ENCODE measurements at regions not wholly inside any gene's neighbourhood (a gene's known extent, or its start where the extent isn't known, plus 50 kb on each side); places are given as distances from the start of the nearest gene placed in this dataset.
"Not testable (repeated sequence)": the region's sequence is repeated elsewhere in the genome, so short reads cannot be mapped to it uniquely, and the experiment has no call there.

- no peak overlapping the region for H3K4me3 ChIP-seq (ENCODE audit: low read length)
- DNase-seq (ENCODE audit: low read depth, low spot score) = no peak
Observed at GRCh38 chr1:57612833-57613232, 189.0 kb upstream of the DAB1 start.

GRCh38 chr1:57605933-57606332 is 182.1 kb upstream of the DAB1 start:
- H3K4me3 ChIP-seq (ENCODE audit: low read length) = no peak overlapping the region
- DNase-seq (ENCODE audit: low read depth, low spot score) = no peak

- DNase-seq (ENCODE audit: low read depth, low spot score) = no peak
- no peak overlapping the region for H3K4me3 ChIP-seq (ENCODE audit: low read length)
Observed at GRCh38 chr1:57603696-57604095, 179.8 kb upstream of the DAB1 start.

- DNase-seq (ENCODE audit: low read depth, low spot score) = no peak
- no peak overlapping the region for H3K4me3 ChIP-seq (ENCODE audit: low read length)
Observed at GRCh38 chr1:57600424-57600823, 176.6 kb upstream of the DAB1 start.

- DNase-seq (ENCODE audit: low read depth, low spot score) = no peak
- H3K4me3 ChIP-seq (ENCODE audit: low read length) = no peak overlapping the region
Observed at GRCh38 chr1:57599236-57599994, 175.6 kb upstream of the DAB1 start.

- H3K4me3 ChIP-seq (ENCODE audit: low read length) = no peak overlapping the region
- no peak for DNase-seq (ENCODE audit: low read depth, low spot score)
Observed at GRCh38 chr1:57597036-57597435, 173.2 kb upstream of the DAB1 start.

- no peak for DNase-seq (ENCODE audit: low read depth, low spot score)
- no peak overlapping the region for H3K4me3 ChIP-seq (ENCODE audit: low read length)
Observed at GRCh38 chr1:57594002-57594401, 170.1 kb upstream of the DAB1 start.

GRCh38 chr1:57591842-57592241 is 168.0 kb upstream of the DAB1 start:
- H3K4me3 ChIP-seq (ENCODE audit: low read length) = no peak overlapping the region
- DNase-seq (ENCODE audit: low read depth, low spot score) = no peak

GRCh38 chr1:57590978-57591377 is 167.1 kb upstream of the DAB1 start:
- no peak overlapping the region for H3K4me3 ChIP-seq (ENCODE audit: low read length)

GRCh38 chr1:57586842-57587241 is 163.0 kb upstream of the DAB1 start:
- no peak for DNase-seq (ENCODE audit: low read depth, low spot score)
- H3K4me3 ChIP-seq (ENCODE audit: low read length) = no peak overlapping the region

More at GRCh38 chr1:57590978-57591377, 167.1 kb upstream of the DAB1 start:
- no peak for DNase-seq (ENCODE audit: low read depth, low spot score)

GRCh38 chr1:57578680-57579079 is 154.8 kb upstream of the DAB1 start:
- H3K4me3 ChIP-seq (ENCODE audit: low read length) = no peak overlapping the region
- no peak for DNase-seq (ENCODE audit: low read depth, low spot score)

- no peak overlapping the region for H3K4me3 ChIP-seq (ENCODE audit: low read length)
- no peak for DNase-seq (ENCODE audit: low read depth, low spot score)
Observed at GRCh38 chr1:57578099-57578498, 154.2 kb upstream of the DAB1 start.

- no peak for DNase-seq (ENCODE audit: low read depth, low spot score)
- no peak overlapping the region for H3K4me3 ChIP-seq (ENCODE audit: low read length)
Observed at GRCh38 chr1:57576756-57577155, 152.9 kb upstream of the DAB1 start.

- no peak for DNase-seq (ENCODE audit: low read depth, low spot score)
- no peak overlapping the region for H3K4me3 ChIP-seq (ENCODE audit: low read length)
Observed at GRCh38 chr1:57572016-57572415, 148.2 kb upstream of the DAB1 start.

- not testable (repeated sequence) for H3K4me3 ChIP-seq (ENCODE audit: low read length); DNase-seq (ENCODE audit: low read depth, low spot score)
Observed at GRCh38 chr1:57558066-57558465, 134.2 kb upstream of the DAB1 start.

- DNase-seq (ENCODE audit: low read depth, low spot score) = no peak
- no peak overlapping the region for H3K4me3 ChIP-seq (ENCODE audit: low read length)
Observed at GRCh38 chr1:57553666-57554065, 129.8 kb upstream of the DAB1 start.

- DNase-seq (ENCODE audit: low read depth, low spot score) = no peak
- H3K4me3 ChIP-seq (ENCODE audit: low read length) = no peak overlapping the region
Observed at GRCh38 chr1:57551476-57551875, 127.6 kb upstream of the DAB1 start.

- no peak overlapping the region for H3K4me3 ChIP-seq (ENCODE audit: low read length)
- DNase-seq (ENCODE audit: low read depth, low spot score) = no peak
Observed at GRCh38 chr1:57550092-57550491, 126.2 kb upstream of the DAB1 start.

GRCh38 chr1:57549300-57549699 is 125.4 kb upstream of the DAB1 start:
- no peak for DNase-seq (ENCODE audit: low read depth, low spot score)
- no peak overlapping the region for H3K4me3 ChIP-seq (ENCODE audit: low read length)

- H3K4me3 ChIP-seq (ENCODE audit: low read length) = no peak overlapping the region
- DNase-seq (ENCODE audit: low read depth, low spot score) = no peak
Observed at GRCh38 chr1:57546549-57547330, 122.9 kb upstream of the DAB1 start.

- no peak for DNase-seq (ENCODE audit: low read depth, low spot score)
- H3K4me3 ChIP-seq (ENCODE audit: low read length) = no peak overlapping the region
Observed at GRCh38 chr1:57544345-57544744, 120.5 kb upstream of the DAB1 start.

Data from Jurkat, Clone E6-1 (cell line).